B cell (primary cell): ENCODE measurements at regions not wholly inside any gene's neighbourhood (a gene's known extent, or its start where the extent isn't known, plus 50 kb on each side); places are given as distances from the start of the nearest gene placed in this dataset.

Experiments used
- ATAC-seq: fragments of 200-7000 bp; cut with Tn5 transposase; one replicate; pipeline ENCODE4 v1.10.0; 2021; ENCODE audit warnings: low read depth, mild to moderate bottlenecking, moderate number of reproducible peaks, moderate library complexity
- CTCF ChIA-PET: fragments of 350-600 bp; sonication (Branson Sonifier 250); formaldehyde crosslinking; loops from one replicate; lab custom pipeline; 2021; ENCODE audit warnings: antibody characterized with exemption, inconsistent platforms; lab: Charles Lee
- POLR2A ChIA-PET: fragments of 350-600 bp; sonication (Branson Sonifier 250); formaldehyde crosslinking; loops from one replicate; lab custom pipeline; 2021; ENCODE audit warnings: antibody characterized with exemption; lab: Charles Lee
- DNase-seq: peaks from one replicate; pipeline ENCODE4 v3.0.0; 2013
- H2AFZ ChIP-seq: 2 replicates; pipeline ENCODE4 v1.6.1; 2012; ENCODE audit warnings: mild to moderate bottlenecking, low read depth, low read length; ENCODE audit not compliant: insufficient read depth, poor library complexity, severe bottlenecking
- H3K27ac ChIP-seq, 2 donors: 1 replicate in 1 of 2; 2 replicates in 1 of 2; pipeline ENCODE4 v1.5.1; 2012 to 2013; ENCODE audit warnings: low read length in 2 of 2, mild to moderate bottlenecking in 2 of 2, moderate library complexity in 1 of 2
- H3K27me3 ChIP-seq, 4 experiments: fragments of 200-600 bp in 1 of 4; sonication (generic) in 1 of 4; replicated peaks in 1 of 4; 1 replicate in 2 of 4; 2 replicates in 2 of 4; pipeline versions ENCODE4 v1.6.1 to v1.7.0; 2013 to 2016; ENCODE audit warnings: low read length in 3 of 4, mild to moderate bottlenecking in 2 of 4, mixed read lengths in 1 of 4, moderate library complexity in 1 of 4; ENCODE audit not compliant: insufficient read depth in 4 of 4, control insufficient read depth in 3 of 4; ENCODE audit errors: control extremely low read depth in 1 of 4
- H3K36me3 ChIP-seq, 2 experiments: replicated peaks in 1 of 2; 1 replicate in 1 of 2; 2 replicates in 1 of 2; pipeline versions ENCODE4 v1.6.1 to v1.7.1; 2013; ENCODE audit warnings: low read length in 1 of 2; ENCODE audit not compliant: insufficient read depth in 2 of 2, control insufficient read depth in 1 of 2; ENCODE audit errors: control extremely low read depth in 1 of 2, extremely low read depth in 1 of 2
- H3K4me1 ChIP-seq, 2 donors: fragments of 200-600 bp in 1 of 2; sonication (generic) in 1 of 2; 1 replicate in 1 of 2; 2 replicates in 1 of 2; pipeline versions ENCODE4 v1.5.1 to v1.6.1; 2013 to 2017; ENCODE audit warnings: low read length in 2 of 2; ENCODE audit not compliant: control insufficient read depth in 2 of 2, insufficient read depth in 2 of 2
- H3K4me2 ChIP-seq: replicated peaks from 2 replicates; pipeline ENCODE3; 2012; ENCODE audit warnings: mild to moderate bottlenecking, low read depth, low read length; ENCODE audit not compliant: poor library complexity, severe bottlenecking
- H3K4me3 ChIP-seq, 5 experiments: fragments of 200-600 bp in 1 of 5; sonication (generic) in 1 of 5; 1 replicate in 3 of 5; 2 replicates in 2 of 5; pipeline versions ENCODE4 v1.5.1 to v1.7.0; 2011 to 2016; ENCODE audit warnings: low read length in 4 of 5, mild to moderate bottlenecking in 4 of 5, low read depth in 2 of 5, control low read depth in 1 of 5, moderate library complexity in 1 of 5; ENCODE audit not compliant: insufficient read depth in 1 of 5; ENCODE audit errors: control extremely low read depth in 1 of 5, extremely low read depth in 1 of 5
- H3K79me2 ChIP-seq: fragments of 200-600 bp; sonication (generic); one replicate; pipeline ENCODE4 v1.6.0; 2016; ENCODE audit warnings: low read length; ENCODE audit not compliant: control insufficient read depth, insufficient read depth
- H3K9ac ChIP-seq: fragments of 200-600 bp; sonication (generic); 2 replicates; pipeline ENCODE4 v1.6.1; 2017; ENCODE audit warnings: mild to moderate bottlenecking, low read length, moderate library complexity
- H3K9me3 ChIP-seq, 3 donors: one replicate each; pipeline versions ENCODE4 v1.6.1 to v1.7.1; 2013; ENCODE audit warnings: low read length in 2 of 3; ENCODE audit not compliant: control insufficient read depth in 2 of 3, insufficient read depth in 1 of 3; ENCODE audit errors: control extremely low read depth in 1 of 3
- H4K20me1 ChIP-seq: 2 replicates; pipeline ENCODE4 v1.6.0; 2012; ENCODE audit warnings: mild to moderate bottlenecking, low read length; ENCODE audit not compliant: insufficient read depth, control insufficient read depth, poor library complexity, severe bottlenecking
- H3K27ac Mint-ChIP-seq: one replicate; pipeline ENCODE4 v1.8.0; 2021; ENCODE audit warnings: mixed read lengths
- H3K27me3 Mint-ChIP-seq: one replicate; pipeline ENCODE4 v1.8.0; 2021; ENCODE audit warnings: mixed read lengths
- H3K4me1 Mint-ChIP-seq: one replicate; pipeline ENCODE4 v1.8.0; 2021; ENCODE audit warnings: mixed read lengths
- H3K4me3 Mint-ChIP-seq: one replicate; pipeline ENCODE4 v1.8.0; 2021; ENCODE audit warnings: mixed read lengths
- H3K9me3 Mint-ChIP-seq: one replicate; pipeline ENCODE4 v1.8.0; 2022; ENCODE audit warnings: mixed read lengths; ENCODE audit not compliant: insufficient read depth
- EZH2 ChIP-seq: IDR thresholded peaks from 2 replicates; pipeline ENCODE4 v1.6.1; 2012; ENCODE audit warnings: borderline replicate concordance, low read depth, mild to moderate bottlenecking, moderate library complexity, low read length; ENCODE audit not compliant: insufficient read depth, poor library complexity, severe bottlenecking
- WGBS: methylation state at CpG from one replicate; pipeline ENCODE4 v1.1.5; 2013; ENCODE audit warnings: missing lambda C conversion rate; ENCODE audit not compliant: insufficient coverage; 5-methylcytosine and 5-hydroxymethylcytosine counted together
- intact Hi-C: fragments of 100-400 bp; cut with micrococcal nuclease; formaldehyde crosslinking; loops from one replicate; pipeline ENCODE4 v1.10.0; 2022
- TF ChIP-seq, protein P1 (sequence below): fragments of 200-600 bp; IDR thresholded peaks from one replicate; pipeline ENCODE4 v1.8.0; 2022; ENCODE audit warnings: antibody characterized with exemption, mild to moderate bottlenecking

DNA sequence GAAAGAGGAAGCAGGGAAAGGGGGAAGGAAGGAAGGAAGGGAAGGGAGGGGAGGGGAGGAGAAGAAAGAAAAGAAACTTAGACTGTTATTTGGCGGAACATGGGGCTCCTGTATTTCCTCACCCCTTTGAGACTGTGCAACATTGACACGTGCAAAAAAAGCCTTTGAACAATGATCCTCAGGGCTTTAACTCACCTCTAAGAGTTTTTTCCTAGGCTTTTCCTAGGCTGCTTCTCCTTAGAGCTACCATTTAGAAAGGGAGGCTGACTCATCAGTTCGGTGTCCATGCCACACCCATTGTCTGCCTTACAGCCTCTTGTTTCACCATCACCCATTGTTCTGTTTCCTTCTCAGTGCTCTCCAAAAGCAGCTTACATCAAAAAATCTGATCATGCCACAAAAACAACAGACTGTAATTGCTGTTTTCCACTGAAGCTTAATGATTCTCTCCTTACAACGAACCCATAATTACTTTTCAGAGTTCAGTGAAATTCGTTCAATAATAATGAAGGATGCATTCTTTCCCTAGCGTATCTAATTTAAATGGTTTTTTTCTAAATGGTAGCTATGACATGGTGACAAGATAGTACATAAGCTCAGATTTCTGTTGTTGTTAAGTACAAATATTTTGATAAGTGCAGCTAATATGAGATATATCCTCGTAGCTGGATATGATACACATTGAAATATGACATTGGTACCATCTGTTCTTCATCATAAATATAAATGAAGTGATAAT is 90.8 kb downstream of the PRLHR start:
- Histone ChIP-seq H3K36me3 (no peaks in the 10 kb centered on the region), H3K27ac (no peak overlapping the region), H3K79me2 (no peaks in the 10 kb centered on the region), H3K4me1 (no peaks in the 10 kb centered on the region), H3K27me3 (peaks cover 0 to 3% (median 0%) of the 10 kb centered on the region in 4 experiments), H2AFZ (no peak overlapping the region), H3K4me2 (no peak overlapping the region), H3K9me3 (no peaks in the 10 kb centered on the region), H3K9ac (no peak overlapping the region), H4K20me1 (no peaks in the 10 kb centered on the region), H3K4me3 (no peak overlapping the region)
- Mint-ChIP-seq H3K9me3 (no peaks in the 10 kb centered on the region), H3K4me3 (no peak overlapping the region), H3K27ac (no peak overlapping the region), H3K27me3 (peaks cover 9% of the 10 kb centered on the region), H3K4me1 (no peaks in the 10 kb centered on the region)
- no peak for DNase-seq
- intact Hi-C loops = no loop called here
- CTCF ChIA-PET = no interaction called here
- no peak for TF ChIP-seq EZH2
- TF ChIP-seq, protein P1, sequence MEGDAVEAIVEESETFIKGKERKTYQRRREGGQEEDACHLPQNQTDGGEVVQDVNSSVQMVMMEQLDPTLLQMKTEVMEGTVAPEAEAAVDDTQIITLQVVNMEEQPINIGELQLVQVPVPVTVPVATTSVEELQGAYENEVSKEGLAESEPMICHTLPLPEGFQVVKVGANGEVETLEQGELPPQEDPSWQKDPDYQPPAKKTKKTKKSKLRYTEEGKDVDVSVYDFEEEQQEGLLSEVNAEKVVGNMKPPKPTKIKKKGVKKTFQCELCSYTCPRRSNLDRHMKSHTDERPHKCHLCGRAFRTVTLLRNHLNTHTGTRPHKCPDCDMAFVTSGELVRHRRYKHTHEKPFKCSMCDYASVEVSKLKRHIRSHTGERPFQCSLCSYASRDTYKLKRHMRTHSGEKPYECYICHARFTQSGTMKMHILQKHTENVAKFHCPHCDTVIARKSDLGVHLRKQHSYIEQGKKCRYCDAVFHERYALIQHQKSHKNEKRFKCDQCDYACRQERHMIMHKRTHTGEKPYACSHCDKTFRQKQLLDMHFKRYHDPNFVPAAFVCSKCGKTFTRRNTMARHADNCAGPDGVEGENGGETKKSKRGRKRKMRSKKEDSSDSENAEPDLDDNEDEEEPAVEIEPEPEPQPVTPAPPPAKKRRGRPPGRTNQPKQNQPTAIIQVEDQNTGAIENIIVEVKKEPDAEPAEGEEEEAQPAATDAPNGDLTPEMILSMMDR = no peak
- POLR2A ChIA-PET = no interaction called here
- 30% methylated on average over 2 of the region's 7 CpGs for WGBS
- no peak for ATAC-seq

DNA sequence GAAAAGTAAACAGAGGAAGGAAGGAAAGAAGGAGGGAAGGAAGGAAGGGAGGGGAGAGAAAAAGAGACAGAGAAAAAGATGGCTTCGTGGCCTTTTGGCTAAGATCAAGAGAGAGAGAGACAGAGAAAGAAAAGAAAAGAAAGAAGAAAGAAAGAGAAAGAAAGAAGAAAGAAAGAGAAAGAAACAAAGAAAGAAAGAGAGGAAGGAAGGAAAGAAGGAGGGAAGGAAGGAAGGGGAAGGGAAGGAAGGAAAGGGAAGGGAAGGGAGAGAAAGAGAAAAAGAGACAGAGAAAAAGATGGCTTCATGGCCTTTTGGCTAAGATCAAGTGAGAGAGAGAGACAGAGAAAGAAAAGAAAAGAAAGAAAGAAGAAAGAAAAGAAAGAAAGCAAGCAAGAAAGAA is 91.4 kb downstream of the PRLHR start:
- H3K27ac Mint-ChIP-seq = no peak overlapping the region
- Histone ChIP-seq H3K9me3 (no peaks in the 10 kb centered on the region), H3K4me3 (no peak overlapping the region), H3K4me2 (no peak overlapping the region), H2AFZ (no peak overlapping the region), H3K9ac (no peak overlapping the region), H3K27ac (no peak overlapping the region), H3K36me3 (no peaks in the 10 kb centered on the region), H3K27me3 (peaks cover 0 to 3% (median 0%) of the 10 kb centered on the region in 4 experiments), H3K4me1 (no peaks in the 10 kb centered on the region), H4K20me1 (no peaks in the 10 kb centered on the region), H3K79me2 (no peaks in the 10 kb centered on the region)
- H3K4me3 Mint-ChIP-seq = no peak overlapping the region
- no peaks in the 10 kb centered on the region for H3K9me3 Mint-ChIP-seq
- no peak for DNase-seq
- ChIA-PET POLR2A (no interaction called here), CTCF (no interaction called here)
- peaks cover 14% of the 10 kb centered on the region for H3K27me3 Mint-ChIP-seq
- 88% methylated on average over 1 of the region's 1 CpG for WGBS
- no peak for ATAC-seq
- no peaks in the 10 kb centered on the region for H3K4me1 Mint-ChIP-seq
- TF ChIP-seq, protein P1 = no peak
- no peak for TF ChIP-seq EZH2
- intact Hi-C loops = no loop called here
